SH-SY5Y (cell line): ENCODE measurements at regions not wholly inside any gene's neighbourhood (a gene's known extent, or its start where the extent isn't known, plus 50 kb on each side); places are given as distances from the start of the nearest gene placed in this dataset.

ENCODE experiments used
- GATA2 ChIP-seq: IDR thresholded peaks from 2 replicates; pipeline ENCODE4 v1.6.1; 2011; ENCODE audit warnings: mild to moderate bottlenecking, low read depth, low read length
- GATA3 ChIP-seq: IDR thresholded peaks from 2 replicates; pipeline ENCODE4 v1.6.1; 2011; ENCODE audit warnings: low read depth, mild to moderate bottlenecking, low read length, moderate library complexity

- TF ChIP-seq GATA3 (no peak), GATA2 (no peak)
Measured at GRCh38 chr3:99167071-99167470, 265.6 kb upstream of the DCBLD2 start.
